GM12872 (cell line): ENCODE measurements at regions not wholly inside any gene's neighbourhood (a gene's known extent, or its start where the extent isn't known, plus 50 kb on each side); places are given as distances from the start of the nearest gene placed in this dataset.
A peak's percentile ranks its signal among the peaks of the same experiment; 100 is the strongest.

Experiments used
- TF ChIP-seq, protein P1 (sequence below): IDR thresholded peaks from 3 replicates; pipeline ENCODE4 v1.5.1; 2011; ENCODE audit warnings: low read depth, mild to moderate bottlenecking, low read length, moderate library complexity; ENCODE audit not compliant: insufficient read depth

DNA sequence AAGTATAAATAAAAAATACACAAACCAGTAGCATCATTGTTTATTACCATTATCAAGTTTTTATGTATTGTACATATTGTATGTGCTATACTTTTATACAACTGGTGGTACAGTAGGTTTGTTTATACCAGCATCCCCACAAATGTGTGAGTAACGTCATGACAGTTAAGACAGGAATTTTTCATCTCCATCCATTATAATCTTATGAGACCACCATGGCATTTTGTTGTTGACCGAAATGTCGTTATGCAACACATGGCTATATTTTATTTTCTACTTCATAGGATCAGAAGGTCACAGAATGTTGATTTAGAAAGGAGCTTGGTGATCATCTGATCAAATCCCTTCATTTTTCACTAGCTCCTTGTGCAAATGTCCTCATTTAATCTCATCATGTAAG is 170.9 kb upstream of the NCAM1 start:
- TF ChIP-seq, protein P1, sequence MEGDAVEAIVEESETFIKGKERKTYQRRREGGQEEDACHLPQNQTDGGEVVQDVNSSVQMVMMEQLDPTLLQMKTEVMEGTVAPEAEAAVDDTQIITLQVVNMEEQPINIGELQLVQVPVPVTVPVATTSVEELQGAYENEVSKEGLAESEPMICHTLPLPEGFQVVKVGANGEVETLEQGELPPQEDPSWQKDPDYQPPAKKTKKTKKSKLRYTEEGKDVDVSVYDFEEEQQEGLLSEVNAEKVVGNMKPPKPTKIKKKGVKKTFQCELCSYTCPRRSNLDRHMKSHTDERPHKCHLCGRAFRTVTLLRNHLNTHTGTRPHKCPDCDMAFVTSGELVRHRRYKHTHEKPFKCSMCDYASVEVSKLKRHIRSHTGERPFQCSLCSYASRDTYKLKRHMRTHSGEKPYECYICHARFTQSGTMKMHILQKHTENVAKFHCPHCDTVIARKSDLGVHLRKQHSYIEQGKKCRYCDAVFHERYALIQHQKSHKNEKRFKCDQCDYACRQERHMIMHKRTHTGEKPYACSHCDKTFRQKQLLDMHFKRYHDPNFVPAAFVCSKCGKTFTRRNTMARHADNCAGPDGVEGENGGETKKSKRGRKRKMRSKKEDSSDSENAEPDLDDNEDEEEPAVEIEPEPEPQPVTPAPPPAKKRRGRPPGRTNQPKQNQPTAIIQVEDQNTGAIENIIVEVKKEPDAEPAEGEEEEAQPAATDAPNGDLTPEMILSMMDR, result no peak

DNA sequence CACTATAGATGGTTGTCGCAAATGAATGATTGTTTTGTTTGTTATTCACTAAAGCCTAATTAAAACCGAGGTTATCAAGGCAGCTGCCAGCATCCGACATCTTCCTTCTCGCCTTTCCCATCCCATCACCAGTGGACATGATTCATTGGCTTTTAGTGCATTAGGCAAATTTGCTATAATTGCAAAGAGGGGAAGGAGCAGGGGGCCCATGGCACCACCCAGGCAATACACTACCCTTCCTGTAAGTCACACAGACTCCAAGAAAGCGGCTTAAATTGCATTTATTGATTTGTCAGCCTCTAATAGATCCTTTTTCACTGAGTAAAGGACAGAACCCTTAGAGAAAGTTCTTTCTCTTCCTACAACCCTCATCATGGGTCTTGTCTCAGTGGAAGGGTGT is 169.2 kb upstream of the NCAM1 start:
- TF ChIP-seq, protein P1, result no peak

DNA sequence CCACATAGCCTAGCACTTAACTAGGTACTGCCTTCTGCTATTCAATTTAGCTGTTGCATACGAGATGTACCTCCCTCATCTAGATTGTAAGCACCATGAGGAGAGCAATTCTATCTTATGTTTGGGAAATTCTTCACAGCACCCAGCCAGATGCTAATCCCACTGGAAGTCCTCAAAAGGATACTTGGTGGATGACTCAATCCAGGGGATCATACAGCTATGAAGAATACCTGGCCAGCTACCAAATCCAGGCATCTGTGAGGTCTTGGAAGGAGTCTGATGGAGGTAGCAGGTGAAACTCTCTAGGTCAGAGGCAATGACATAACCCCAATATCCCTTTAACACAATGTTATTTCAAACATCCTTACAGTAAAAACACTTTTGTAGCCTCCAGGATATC is 167.8 kb upstream of the NCAM1 start:
- TF ChIP-seq, protein P1, result no peak

DNA sequence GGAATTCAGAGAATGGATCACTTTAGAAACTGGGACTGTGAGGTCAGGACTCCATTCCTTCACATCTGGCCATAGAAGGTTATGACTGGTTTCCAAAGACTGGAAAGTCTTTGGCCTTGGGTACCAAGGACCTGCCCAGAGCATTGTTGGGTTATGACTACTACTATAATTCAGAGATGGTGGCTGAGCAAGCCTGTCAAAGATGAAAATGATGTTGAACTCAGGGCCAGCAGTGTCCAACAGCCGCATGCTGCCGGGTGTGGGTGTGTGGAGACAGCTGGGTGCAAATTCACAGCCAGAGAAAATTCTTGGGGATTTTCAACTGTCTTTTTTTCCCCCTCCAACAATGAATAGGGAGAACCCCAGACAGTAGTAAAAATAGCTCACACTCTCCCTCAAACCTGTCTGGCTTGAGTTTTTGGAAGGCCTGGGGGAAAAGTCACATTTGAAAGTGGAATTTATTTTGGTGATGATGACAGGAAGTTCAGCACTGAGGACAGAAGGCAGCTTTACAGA is 166.8 kb upstream of the NCAM1 start:
- TF ChIP-seq, protein P1, result no peak

DNA sequence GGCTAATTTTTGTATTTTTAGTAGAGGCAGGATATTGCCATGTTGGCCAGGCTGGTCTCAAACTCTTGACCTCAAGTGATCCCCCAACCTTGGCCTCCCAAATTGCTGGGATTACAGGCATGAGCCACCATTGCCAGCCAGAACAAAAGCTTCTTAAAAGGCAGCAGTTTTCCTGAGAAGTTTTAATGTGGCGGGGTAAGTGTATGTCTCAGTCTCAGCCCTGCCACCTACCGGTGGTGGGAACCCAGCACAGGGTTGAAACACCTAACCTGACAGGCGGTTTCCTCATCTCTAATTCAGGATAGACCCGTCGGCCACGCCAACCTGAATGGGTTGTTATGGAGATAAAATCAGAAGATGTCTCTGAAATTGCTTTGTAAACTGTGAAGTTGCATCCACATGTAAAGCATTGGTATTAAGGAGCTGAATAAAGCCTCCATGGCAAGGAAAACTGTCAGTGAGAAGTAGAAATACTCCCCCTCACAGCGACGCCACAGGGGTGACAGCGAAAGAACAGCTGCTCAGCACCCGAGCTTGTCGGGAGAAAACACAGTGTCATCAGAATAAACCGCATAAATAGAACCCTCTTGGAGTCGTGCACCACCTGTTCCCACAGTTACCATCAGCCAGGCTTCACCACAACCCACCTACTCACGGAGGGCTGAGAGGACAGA is 165.9 kb upstream of the NCAM1 start:
- TF ChIP-seq, protein P1, result peak; percentile 84

DNA sequence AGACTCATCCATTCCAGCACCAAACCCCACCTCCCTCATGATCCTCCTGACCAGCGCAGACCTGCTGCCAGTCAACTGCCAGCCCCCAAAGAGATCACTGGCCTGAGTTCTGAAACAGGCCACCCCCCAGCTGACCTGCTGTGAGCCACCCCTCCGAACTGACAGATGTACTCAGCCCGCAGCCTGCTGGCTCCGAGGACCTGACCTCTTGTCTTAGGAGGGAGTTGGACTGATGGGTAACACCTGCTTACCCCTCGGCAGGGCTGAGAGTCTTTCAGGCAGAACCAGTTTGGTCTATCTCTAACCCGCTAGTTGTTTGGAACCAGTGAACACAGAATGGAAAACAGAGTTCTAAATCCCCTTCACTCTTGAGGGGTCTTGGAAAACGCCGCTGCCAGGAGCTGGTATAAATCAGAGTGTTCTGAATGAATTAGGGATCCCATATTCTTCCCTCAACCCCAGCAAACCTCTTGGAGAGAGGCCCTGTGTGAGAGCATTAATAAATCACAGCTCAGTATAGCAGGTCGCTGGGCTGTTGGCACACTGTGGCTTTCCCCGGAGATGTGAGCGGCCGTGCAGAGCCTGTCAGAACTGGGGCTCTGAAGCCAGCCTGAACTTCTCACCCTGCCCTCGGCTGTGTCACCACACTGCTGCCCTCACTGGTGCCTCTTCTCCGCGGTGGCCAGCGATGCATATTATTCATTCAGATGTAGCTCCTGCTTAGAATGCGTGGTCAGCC is 165.1 kb upstream of the NCAM1 start:
- TF ChIP-seq, protein P1, result no peak

DNA sequence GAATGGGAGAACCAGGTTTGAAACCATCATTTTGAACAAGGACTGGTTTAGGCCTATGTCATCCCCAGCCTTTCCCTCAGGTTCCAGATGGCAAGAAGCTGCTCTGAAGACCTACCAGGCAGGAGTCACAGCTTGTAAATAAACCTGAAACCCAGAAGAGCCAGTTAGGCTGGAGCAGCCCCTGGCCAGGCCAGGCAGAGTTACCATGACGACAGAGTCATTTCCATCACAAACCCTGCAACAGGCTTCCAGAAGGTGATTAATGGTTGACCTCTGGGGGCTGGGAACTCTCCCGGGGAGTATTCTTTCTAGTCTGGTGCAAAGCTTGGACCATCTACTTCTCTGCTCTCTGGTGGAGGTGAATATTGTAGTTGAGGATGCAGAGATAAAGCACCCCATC is 164.1 kb upstream of the NCAM1 start:
- TF ChIP-seq, protein P1, result no peak
